OCI-LY7 (cell line): ENCODE measurements at regions not wholly inside any gene's neighbourhood (a gene's known extent, or its start where the extent isn't known, plus 50 kb on each side); places are given as distances from the start of the nearest gene placed in this dataset.
"Not testable (repeated sequence)": the region's sequence is repeated elsewhere in the genome, so short reads cannot be mapped to it uniquely, and the experiment has no call there.

Experiments
- BruUV-seq: library from RNA; stranded (reverse); fragments of 400-500 nt; replicated peaks from 2 replicates; lab custom pipeline; 2021; lab: Mats Ljungman, UMichigan
- CTCF ChIA-PET: fragments of 300-600 bp; sonication (Branson Sonifier 250); formaldehyde crosslinking; loops from one replicate; lab custom pipeline; 2022; ENCODE audit warnings: antibody characterized with exemption; ENCODE audit not compliant: unreplicated experiment; lab: Charles Lee
- POLR2A ChIA-PET: fragments of 300-600 bp; sonication (Branson Sonifier 250); formaldehyde crosslinking; loops from one replicate; lab custom pipeline; 2022; ENCODE audit warnings: antibody characterized with exemption; lab: Charles Lee
- DNase-seq: peaks from one replicate; pipeline ENCODE4 v3.0.0-alpha.2; 2015; ENCODE audit warnings: low spot score
- H2AFZ ChIP-seq: fragments of 200-600 bp; sonication (generic), shearing (Covaris generic); 2 replicates; pipeline ENCODE4 v1.6.1; 2014; ENCODE audit warnings: mild to moderate bottlenecking, antibody characterized with exemption, low read length, moderate library complexity
- H3K27ac ChIP-seq: fragments of 200-600 bp; sonication (generic); 2 replicates; pipeline ENCODE4 v1.5.1; 2014; ENCODE audit warnings: mixed run types, low read depth, mild to moderate bottlenecking, moderate library complexity, low read length, inconsistent platforms; ENCODE audit not compliant: poor library complexity, severe bottlenecking
- H3K36me3 ChIP-seq: fragments of 200-600 bp; sonication (generic); 2 replicates; pipeline ENCODE4 v1.6.1; 2014; ENCODE audit warnings: mild to moderate bottlenecking, antibody characterized with exemption, low read length, moderate library complexity, mixed read lengths; ENCODE audit not compliant: insufficient read depth
- H3K4me1 ChIP-seq: fragments of 200-600 bp; sonication (generic); 2 replicates; pipeline ENCODE4 v1.5.1; 2014; ENCODE audit warnings: mild to moderate bottlenecking, low read length; ENCODE audit not compliant: insufficient read depth, poor library complexity, severe bottlenecking
- H3K4me2 ChIP-seq: fragments of 200-600 bp; sonication (generic); 2 replicates; pipeline ENCODE4 v1.6.1; 2014; ENCODE audit warnings: mild to moderate bottlenecking, low read length
- H3K4me3 ChIP-seq: fragments of 200-600 bp; sonication (generic); 2 replicates; pipeline ENCODE4 v1.5.1; 2014; ENCODE audit warnings: mild to moderate bottlenecking, low read depth, low read length; ENCODE audit not compliant: poor library complexity, severe bottlenecking
- H3K79me2 ChIP-seq: fragments of 200-600 bp; sonication (generic); 2 replicates; pipeline ENCODE4 v1.6.1; 2016; ENCODE audit warnings: low read depth, mild to moderate bottlenecking, low read length, moderate library complexity, mixed read lengths; ENCODE audit not compliant: insufficient read depth
- H3K9me2 ChIP-seq: fragments of 200-600 bp; sonication (generic); 2 replicates; pipeline ENCODE4 v1.6.1; 2016; ENCODE audit warnings: mild to moderate bottlenecking, low read length, mixed read lengths; ENCODE audit not compliant: insufficient read depth
- H3K9me3 ChIP-seq: fragments of 200-600 bp; sonication (generic); 2 replicates; pipeline ENCODE4 v1.6.1; 2014; ENCODE audit warnings: mild to moderate bottlenecking, mixed run types, low read length, mixed read lengths
- H4K20me1 ChIP-seq: fragments of 200-600 bp; sonication (generic); 2 replicates; pipeline ENCODE4 v1.6.1; 2014; ENCODE audit warnings: mild to moderate bottlenecking, antibody characterized with exemption, low read length, moderate library complexity, mixed read lengths; ENCODE audit not compliant: insufficient read depth
- EZH2phosphoT487 ChIP-seq: fragments of 200-600 bp; sonication (generic); IDR thresholded peaks from 2 replicates; pipeline ENCODE4 v1.6.1; 2018; ENCODE audit warnings: low read depth, borderline replicate concordance, mild to moderate bottlenecking, mixed run types, antibody characterized with exemption, low read length, moderate library complexity, mixed read lengths
- intact Hi-C: fragments of 100-400 bp; cut with micrococcal nuclease; formaldehyde crosslinking; loops from one replicate; pipeline ENCODE4 v1.10.0; 2022; ENCODE audit not compliant: unreplicated experiment
- TF ChIP-seq, protein P1 (sequence below): fragments of 200-600 bp; sonication (generic); conservative IDR thresholded peaks from 2 replicates; pipeline ENCODE4 v1.5.1; 2014; ENCODE audit warnings: mild to moderate bottlenecking, antibody characterized with exemption, low read length, moderate library complexity, mixed read lengths

- DNase-seq, result no peak
- H2AFZ ChIP-seq, result no peak overlapping the region
- ChIA-PET POLR2A (interaction anchor here (0.6 kb wide), 1 partner anchor 108 kb away, joined by 5 read pairs; no protein-coding TSS in a partner anchor), CTCF (no interaction called here)
- no peaks in the 10 kb centered on the region for H3K36me3 ChIP-seq
- H3K4me3 ChIP-seq, result no peak overlapping the region
- no peak overlapping the region for H3K4me2 ChIP-seq
- no peaks in the 10 kb centered on the region for H4K20me1 ChIP-seq
- no TSS peak for BruUV-seq
- no peaks in the 10 kb centered on the region for H3K4me1 ChIP-seq
- no peak for TF ChIP-seq EZH2phosphoT487
- TF ChIP-seq, protein P1, sequence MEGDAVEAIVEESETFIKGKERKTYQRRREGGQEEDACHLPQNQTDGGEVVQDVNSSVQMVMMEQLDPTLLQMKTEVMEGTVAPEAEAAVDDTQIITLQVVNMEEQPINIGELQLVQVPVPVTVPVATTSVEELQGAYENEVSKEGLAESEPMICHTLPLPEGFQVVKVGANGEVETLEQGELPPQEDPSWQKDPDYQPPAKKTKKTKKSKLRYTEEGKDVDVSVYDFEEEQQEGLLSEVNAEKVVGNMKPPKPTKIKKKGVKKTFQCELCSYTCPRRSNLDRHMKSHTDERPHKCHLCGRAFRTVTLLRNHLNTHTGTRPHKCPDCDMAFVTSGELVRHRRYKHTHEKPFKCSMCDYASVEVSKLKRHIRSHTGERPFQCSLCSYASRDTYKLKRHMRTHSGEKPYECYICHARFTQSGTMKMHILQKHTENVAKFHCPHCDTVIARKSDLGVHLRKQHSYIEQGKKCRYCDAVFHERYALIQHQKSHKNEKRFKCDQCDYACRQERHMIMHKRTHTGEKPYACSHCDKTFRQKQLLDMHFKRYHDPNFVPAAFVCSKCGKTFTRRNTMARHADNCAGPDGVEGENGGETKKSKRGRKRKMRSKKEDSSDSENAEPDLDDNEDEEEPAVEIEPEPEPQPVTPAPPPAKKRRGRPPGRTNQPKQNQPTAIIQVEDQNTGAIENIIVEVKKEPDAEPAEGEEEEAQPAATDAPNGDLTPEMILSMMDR, result no peak
- H3K9me2 ChIP-seq, result no peaks in the 10 kb centered on the region
- H3K27ac ChIP-seq, result no peak overlapping the region
- no peaks in the 10 kb centered on the region for H3K79me2 ChIP-seq
- no peaks in the 10 kb centered on the region for H3K9me3 ChIP-seq
- intact Hi-C loops, result no loop called here
These were observed 1320.2 kb upstream of the PCDH9 start for GRCh38 chr13:68550330-68550729.

DNA sequence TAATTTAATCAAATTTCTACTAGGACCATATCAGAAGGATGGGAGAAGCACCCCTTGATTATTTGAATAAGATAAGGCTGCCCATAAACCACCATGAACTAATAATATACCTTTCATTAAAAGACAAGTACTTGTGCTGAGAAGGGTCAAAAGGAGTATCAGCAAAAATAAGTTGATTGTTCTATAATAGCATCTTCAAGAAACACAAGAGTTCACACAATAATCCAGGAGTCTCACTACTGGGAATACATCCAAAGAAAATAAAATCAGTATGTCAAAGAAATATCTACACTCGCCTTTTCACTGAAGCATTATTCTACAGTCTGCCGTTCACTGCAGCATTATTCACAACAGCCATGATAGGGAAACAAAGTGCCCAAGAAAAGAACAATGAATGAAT is 1310.1 kb upstream of the PCDH9 start:
- Histone ChIP-seq H4K20me1 (no peaks in the 10 kb centered on the region), H2AFZ (no peak overlapping the region), H3K27ac (no peak overlapping the region), H3K36me3 (no peaks in the 10 kb centered on the region), H3K79me2 (no peaks in the 10 kb centered on the region), H3K4me2 (no peak overlapping the region), H3K9me3 (no peaks in the 10 kb centered on the region), H3K4me3 (no peak overlapping the region), H3K4me1 (no peaks in the 10 kb centered on the region), H3K9me2 (no peaks in the 10 kb centered on the region)
- no TSS peak for BruUV-seq
- ChIA-PET POLR2A (no interaction called here), CTCF (no interaction called here)
- TF ChIP-seq EZH2phosphoT487, result no peak
- TF ChIP-seq, protein P1, result no peak
- no peak for DNase-seq
- intact Hi-C loops, result no loop called here

GRCh38 chr13:68535329-68535728 is 1305.2 kb upstream of the PCDH9 start:
- H3K9me3 ChIP-seq, result no peaks in the 10 kb centered on the region
- DNase-seq, result no peak
- H2AFZ ChIP-seq, result no peak overlapping the region
- POLR2A ChIA-PET, result no interaction called here
- CTCF ChIA-PET, result no interaction called here
- no TSS peak for BruUV-seq
- no peaks in the 10 kb centered on the region for H3K4me1 ChIP-seq
- H4K20me1 ChIP-seq, result no peaks in the 10 kb centered on the region
- intact Hi-C loops, result no loop called here
- no peak for TF ChIP-seq EZH2phosphoT487
- TF ChIP-seq, protein P1, result no peak
- no peak overlapping the region for H3K27ac ChIP-seq
- H3K4me3 ChIP-seq, result no peak overlapping the region
- no peaks in the 10 kb centered on the region for H3K36me3 ChIP-seq
- H3K79me2 ChIP-seq, result no peaks in the 10 kb centered on the region
- H3K4me2 ChIP-seq, result no peak overlapping the region
- no peaks in the 10 kb centered on the region for H3K9me2 ChIP-seq

DNA sequence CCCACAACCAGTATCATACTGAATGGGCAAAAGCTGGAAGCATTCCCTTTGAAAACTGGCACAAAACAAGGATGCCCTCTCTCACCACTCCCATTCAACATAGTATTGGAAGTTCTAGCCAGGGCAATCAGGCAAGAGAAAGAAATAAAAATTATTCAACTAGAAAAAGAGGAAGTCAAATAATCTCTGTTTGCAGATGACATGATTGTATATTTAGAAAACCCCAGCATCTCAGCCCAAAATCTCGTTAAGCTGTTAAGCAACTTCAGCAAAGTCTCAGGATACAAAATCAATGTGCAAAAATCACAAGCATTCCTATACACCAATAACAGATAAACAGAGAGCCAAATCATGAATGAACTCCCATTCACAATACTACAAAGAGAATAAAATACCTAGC is 1297.0 kb upstream of the PCDH9 start:
- intact Hi-C loops, H3K4me3 ChIP-seq, H4K20me1 ChIP-seq, H3K4me2 ChIP-seq, DNase-seq, H3K4me1 ChIP-seq, H2AFZ ChIP-seq, H3K27ac ChIP-seq, H3K9me3 ChIP-seq, CTCF ChIA-PET, H3K9me2 ChIP-seq, BruUV-seq, H3K36me3 ChIP-seq, H3K79me2 ChIP-seq: not testable (repeated sequence)
- POLR2A ChIA-PET, result interaction anchor here (0.6 kb wide), 1 partner anchor 92 kb away, joined by 3 read pairs; no protein-coding TSS in a partner anchor
